NCI-H1694 (cell line): ENCODE measurements at regions not wholly inside any gene's neighbourhood (a gene's known extent, or its start where the extent isn't known, plus 50 kb on each side); places are given as distances from the start of the nearest gene placed in this dataset.

Experiments used
- DNase-seq: peaks from one replicate; lab custom pipeline; 2025; lab: John Stamatoyannopoulos, UW

DNA sequence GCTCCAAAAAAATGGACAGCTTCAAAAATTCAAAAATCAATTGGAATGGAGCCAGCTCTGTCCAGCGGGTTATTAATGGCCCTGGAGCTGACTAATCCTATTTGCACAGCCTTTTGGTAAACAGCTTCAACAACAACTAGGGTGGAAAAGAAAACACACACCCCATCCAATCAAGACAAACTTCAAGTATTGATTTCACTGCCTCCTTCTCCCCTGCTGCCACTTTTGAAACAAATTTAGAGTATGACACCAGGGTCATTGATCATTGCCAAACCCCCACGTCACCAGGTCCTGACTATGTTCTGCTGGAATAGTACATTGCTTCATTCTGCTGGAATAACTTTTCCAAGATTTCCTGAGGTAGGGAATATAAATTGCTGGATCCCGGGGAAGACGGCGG is 56.8 kb upstream of the GTF3A start:
- no peak for DNase-seq

GRCh38 chr13:27370305-27370872 is 54.0 kb upstream of the GTF3A start:
- DNase-seq = no peak

- no peak for DNase-seq
These were observed 52.5 kb upstream of the GTF3A start for GRCh38 chr13:27371932-27372331.

GRCh38 chr13:27372896-27373295 is 51.5 kb upstream of the GTF3A start:
- DNase-seq = peak; percentile 55

DNA sequence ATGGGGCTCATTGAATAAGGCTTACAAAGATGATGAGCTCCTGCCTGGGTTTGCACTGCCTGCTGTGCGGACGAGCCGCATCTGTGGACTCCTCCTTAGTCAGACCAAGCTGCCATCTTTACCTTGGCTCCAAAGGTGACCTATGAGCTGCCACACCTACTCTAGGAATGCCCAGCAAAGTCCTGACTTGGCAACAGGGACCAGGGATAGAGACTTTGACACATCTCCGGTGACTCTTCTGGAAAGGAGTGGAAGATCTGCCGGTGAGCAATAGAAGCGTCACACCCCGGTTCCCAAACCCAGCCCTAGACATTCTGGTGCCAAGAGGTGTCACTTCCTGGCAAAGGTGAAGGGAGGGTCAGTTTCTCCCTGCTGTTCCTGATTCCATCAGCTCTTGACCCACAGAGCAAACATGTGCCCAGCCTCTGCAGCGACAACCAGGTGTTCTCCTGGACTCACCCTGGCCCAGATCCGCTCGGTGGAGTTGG is 50.2 kb upstream of the GTF3A start:
- no peak for DNase-seq
